ENCODE measurements at regions not wholly inside any gene's neighbourhood (a gene's known extent, or its start where the extent isn't known, plus 50 kb on each side); places are given as distances from the start of the nearest gene placed in this dataset.

GRCh38 chr21:31564439-31564838 is 95.1 kb upstream of the SOD1 start:
- no peak for DNase-seq

DNA sequence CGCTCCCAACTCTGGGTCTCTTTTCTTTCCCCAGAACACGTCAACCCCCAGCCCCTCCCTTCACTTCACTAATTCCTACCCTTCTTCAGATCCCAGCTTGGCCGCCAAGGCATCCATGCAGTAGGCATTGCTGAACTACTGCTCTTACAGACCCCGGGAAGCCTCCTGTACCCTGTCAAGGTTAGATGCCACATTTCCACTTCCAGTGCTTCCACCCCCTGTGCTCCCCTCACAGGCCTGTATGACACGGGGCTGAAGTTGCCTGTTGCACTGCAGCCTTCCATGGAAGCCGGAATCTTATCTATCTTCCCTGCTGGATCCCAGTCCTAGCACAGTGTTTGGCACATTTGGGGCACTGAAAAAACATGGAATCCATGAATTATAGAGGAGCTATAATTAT is 99.0 kb upstream of the SOD1 start:
- no peak for DNase-seq

GRCh38 chr21:31559368-31560119 is 99.9 kb upstream of the SOD1 start:
- DNase-seq = peak; percentile 97 to 99

DNA sequence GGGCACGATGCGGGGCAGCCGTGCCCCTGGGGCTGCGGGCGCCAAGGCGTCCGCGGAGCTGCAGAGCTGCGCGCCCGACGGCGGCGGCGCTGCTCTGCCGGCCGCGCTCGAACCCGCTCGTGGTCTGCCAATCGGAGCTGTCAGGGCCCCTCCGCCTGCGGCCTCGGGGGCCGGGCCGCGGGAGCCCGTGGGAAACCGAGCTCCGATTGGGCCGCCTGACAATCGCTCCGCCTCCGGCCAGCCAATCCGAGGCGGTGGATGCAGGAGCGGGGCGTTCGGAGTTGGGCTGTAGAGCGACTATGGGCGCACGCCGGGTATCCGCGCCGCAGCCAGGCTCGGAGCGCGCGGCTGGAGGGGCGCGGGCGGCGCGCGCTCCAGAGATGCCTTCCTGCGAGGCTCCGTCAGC is 100.5 kb upstream of the SOD1 start:
- DNase-seq = peak; percentile 96 to 98

- DNase-seq = peak; percentile 61 to 76
Measured at GRCh38 chr21:31558189-31558961, 101.1 kb upstream of the SOD1 start.

GRCh38 chr21:31557421-31558188 is 101.9 kb upstream of the SOD1 start:
- peak; percentile 34 to 64 for DNase-seq

GRCh38 chr21:31556662-31557061 is 102.8 kb upstream of the SOD1 start:
- DNase-seq = no peak

- DNase-seq = peak in 1 of 2 experiments; percentile 37
Measured at GRCh38 chr21:31555741-31556191, 103.7 kb upstream of the SOD1 start.

- no peak for DNase-seq
Measured at GRCh38 chr21:31554511-31555022, 104.9 kb upstream of the SOD1 start.

- no peak for DNase-seq
Measured at GRCh38 chr21:31553926-31554325, 105.6 kb upstream of the SOD1 start.

- no peak for DNase-seq
Measured at GRCh38 chr21:31553461-31553860, 106.0 kb upstream of the SOD1 start.

- DNase-seq = no peak
Measured at GRCh38 chr21:31552826-31553225, 106.7 kb upstream of the SOD1 start.

- DNase-seq = no peak
Measured at GRCh38 chr21:31550070-31550469, 109.4 kb upstream of the SOD1 start.

DNA sequence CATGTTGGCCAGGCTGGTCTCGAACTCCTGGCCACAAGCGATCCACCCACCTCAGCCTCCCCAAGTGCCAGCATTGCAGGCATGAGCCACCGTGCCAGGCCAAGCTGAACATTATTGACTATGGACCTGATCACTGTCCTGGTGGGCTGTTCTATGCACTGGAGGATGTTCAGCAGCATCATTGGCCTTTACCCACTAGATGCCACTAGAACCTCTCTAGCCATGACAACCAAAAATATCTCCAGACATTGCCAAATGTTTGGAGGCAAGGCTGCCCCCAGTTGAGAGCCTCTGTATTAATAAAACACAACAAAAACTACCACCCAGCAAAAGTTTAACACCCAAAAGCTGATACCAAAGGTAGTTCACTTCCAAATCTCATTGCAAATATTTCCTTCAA is 110.8 kb upstream of the SOD1 start:
- no peak for DNase-seq

DNA sequence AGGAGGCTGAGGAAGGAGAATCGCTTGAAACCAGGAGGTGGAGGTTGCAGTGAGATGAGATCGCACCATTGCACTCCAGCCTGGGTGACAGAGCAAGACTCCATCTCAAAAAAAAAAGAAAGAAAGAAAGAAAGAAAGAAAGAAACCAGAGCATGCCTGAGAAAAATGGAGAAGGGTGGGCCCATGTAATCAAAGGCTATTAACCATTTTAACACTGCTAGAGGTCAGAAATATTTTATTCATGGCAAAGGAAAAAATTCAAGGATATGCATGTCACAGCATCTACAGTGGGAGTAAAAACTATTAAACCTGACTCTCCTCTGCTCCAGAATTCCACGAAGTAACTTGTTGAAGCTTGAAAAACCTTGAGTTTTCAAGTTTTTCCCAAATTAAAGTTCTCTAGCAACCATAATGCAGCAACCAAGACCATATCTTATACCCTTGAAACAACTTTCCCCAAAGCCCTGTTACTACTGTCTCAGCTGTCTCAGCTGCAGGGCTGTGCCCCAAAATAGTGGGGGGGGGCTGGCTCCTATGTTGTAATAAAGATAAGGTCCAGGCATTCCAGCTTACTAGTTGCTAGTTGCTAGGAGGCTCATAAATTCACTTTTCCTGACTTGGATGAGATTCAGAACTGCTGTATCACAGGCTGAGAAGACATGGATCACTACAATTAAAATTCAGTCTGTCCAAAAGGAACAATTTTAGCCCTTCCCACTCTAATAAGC is 112.9 kb upstream of the SOD1 start:
- DNase-seq = no peak

DNA sequence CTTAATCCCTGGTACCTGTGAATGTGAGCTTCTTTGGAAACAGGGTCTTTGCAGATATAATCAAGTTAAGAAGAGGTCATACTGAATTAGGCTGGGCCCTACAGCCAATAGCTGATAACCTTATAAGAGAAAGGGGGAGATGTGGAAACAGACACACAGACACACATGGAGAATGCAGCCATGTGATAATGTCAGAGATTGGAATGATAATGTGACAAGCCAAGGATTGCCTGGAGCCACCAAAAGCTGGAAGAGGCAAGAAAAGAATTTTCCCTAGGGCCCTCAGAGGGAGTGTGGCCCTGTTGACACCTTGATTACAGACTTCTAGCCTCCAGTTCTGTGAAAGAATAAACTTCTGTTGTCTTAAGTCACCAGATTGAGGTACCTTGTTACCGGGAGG is 114.5 kb upstream of the SOD1 start:
- DNase-seq = no peak

DNA sequence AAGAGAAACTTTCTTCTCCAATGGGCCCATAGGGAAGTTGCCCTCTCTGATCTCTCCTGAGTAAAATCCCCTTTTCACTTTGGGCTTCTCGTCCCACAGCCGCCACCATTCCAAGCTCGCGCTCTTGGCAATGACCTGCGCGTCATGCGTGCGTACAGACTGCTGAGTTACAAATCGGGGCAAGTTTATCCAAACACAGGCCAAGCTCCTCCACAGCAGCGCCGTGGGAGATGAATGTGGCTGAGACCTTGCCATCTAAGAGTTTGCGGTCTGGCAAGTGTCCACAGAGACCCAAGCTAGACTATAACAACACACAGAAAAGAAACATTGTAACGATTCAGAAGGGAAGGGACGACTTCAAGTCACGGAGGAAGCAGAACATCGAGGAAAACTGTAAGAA is 116.3 kb upstream of the SOD1 start:
- no peak for DNase-seq

GRCh38 chr21:31538816-31539215 is 120.7 kb upstream of the SOD1 start:
- DNase-seq = peak; percentile 84 to 96

- DNase-seq = peak in 1 of 2 experiments; percentile 18
Measured at GRCh38 chr21:31537872-31538576, 121.5 kb upstream of the SOD1 start.

DNA sequence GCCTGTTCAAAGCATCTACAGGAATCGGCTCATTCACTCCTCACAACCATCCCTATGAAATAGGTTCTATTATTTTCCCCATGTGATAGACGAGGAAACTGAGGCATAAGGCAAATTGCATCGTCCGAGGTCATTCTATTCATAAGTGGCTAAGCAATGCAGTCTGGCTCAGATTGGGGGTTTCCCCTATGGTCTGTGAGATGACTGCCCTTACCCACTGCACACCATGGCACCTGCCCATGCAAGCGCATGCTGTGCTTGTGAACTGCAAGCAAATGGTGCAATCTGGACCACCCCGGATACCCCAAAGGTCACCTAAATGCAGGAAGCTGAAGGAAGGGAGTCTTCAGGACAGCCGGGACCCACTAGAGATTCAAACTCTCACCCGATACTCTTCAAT is 123.4 kb upstream of the SOD1 start:
- DNase-seq = no peak

- DNase-seq = peak in 1 of 2 experiments; percentile 39
Measured at GRCh38 chr21:31531967-31532366, 127.5 kb upstream of the SOD1 start.
